ENCODE measurements at regions not wholly inside any gene's neighbourhood (a gene's known extent, or its start where the extent isn't known, plus 50 kb on each side); places are given as distances from the start of the nearest gene placed in this dataset.

DNA sequence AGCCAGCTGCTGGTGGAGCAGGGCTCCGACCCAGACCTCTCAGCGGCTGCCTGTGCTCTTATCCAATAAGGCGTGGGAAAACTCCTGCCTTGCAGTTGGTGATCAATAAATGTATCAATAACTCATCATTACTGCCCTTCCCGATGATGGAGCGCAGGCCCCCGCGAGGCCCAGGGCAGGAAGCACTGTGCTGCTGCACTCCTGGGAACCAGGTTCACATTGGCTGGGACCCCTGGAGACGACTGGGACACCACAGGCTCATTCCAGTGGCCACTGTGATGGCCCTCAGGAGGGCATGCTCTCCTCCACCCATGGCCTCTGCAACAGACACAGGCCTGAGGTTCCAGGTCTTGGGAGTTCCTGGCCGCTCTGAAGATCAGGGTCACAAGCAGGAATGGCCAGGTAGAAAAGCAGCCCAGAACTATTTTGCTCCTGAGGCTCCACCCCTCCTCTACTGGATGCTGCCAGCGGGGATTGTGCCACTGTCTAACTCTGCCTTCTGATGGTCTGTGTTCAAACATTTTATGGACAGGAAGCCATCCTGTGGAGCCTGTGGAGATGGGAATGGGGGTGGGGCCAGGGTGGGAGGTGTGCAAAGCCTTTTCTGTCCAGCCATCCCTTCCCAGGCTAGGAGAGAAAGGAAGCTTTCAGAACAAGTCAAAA, 287.4 kb upstream of the ZMIZ1 start:
- intact Hi-C loops (cut with DNase I): no loop called here
- no peak for TF ChIP-seq POLR2A (IDR thresholded peaks at IDR 0.05)
- TF ChIP-seq, protein P1, sequence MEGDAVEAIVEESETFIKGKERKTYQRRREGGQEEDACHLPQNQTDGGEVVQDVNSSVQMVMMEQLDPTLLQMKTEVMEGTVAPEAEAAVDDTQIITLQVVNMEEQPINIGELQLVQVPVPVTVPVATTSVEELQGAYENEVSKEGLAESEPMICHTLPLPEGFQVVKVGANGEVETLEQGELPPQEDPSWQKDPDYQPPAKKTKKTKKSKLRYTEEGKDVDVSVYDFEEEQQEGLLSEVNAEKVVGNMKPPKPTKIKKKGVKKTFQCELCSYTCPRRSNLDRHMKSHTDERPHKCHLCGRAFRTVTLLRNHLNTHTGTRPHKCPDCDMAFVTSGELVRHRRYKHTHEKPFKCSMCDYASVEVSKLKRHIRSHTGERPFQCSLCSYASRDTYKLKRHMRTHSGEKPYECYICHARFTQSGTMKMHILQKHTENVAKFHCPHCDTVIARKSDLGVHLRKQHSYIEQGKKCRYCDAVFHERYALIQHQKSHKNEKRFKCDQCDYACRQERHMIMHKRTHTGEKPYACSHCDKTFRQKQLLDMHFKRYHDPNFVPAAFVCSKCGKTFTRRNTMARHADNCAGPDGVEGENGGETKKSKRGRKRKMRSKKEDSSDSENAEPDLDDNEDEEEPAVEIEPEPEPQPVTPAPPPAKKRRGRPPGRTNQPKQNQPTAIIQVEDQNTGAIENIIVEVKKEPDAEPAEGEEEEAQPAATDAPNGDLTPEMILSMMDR (IDR thresholded peaks at IDR 0.05): no peak
- H3K4me1 ChIP-seq: no peaks in the 10 kb centered on the region
- no peaks in the 10 kb centered on the region for H3K27me3 ChIP-seq
- H3K36me3 ChIP-seq: no peaks in the 10 kb centered on the region
- no peak overlapping the region for H3K27ac ChIP-seq
- WGBS, 2 donors: 96% methylated on average over 6 to 9 of the region's 10 CpGs
- H3K4me3 ChIP-seq (replicated peaks in 1 of 3): no peak overlapping the region
- no peak for DNase-seq
- no peaks in the 10 kb centered on the region for H3K9me3 ChIP-seq

DNA sequence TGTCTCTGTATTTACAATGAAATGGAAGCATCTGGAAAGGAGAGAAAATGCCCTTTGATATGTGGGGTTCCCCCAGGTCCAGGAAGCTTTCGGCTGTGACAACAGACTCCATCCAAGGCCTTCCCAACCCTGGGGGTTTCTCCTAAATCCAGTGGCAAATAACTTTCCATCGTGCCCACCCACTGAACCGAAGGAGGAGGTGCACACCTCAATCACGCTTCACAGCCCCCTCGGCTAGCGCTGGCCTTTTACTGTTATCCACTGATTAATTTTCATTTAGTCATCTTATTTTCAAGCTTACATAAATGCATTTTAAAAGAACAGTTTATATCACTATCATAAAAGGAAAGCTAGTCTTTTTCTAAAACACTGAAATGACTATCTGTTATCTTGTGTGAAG, 286.8 kb upstream of the ZMIZ1 start:
- 87 to 96% methylated on average over 6 of the region's 6 CpGs for WGBS, 2 donors

GRCh38 chr10:78782441-78782840, 286.3 kb upstream of the ZMIZ1 start:
- WGBS, 2 donors: 86 to 96% methylated on average over 5 to 6 of the region's 6 CpGs
- H3K27ac ChIP-seq: no peak overlapping the region
- DNase-seq: no peak
- H3K27me3 ChIP-seq: no peaks in the 10 kb centered on the region
- no peaks in the 10 kb centered on the region for H3K4me1 ChIP-seq
- no peaks in the 10 kb centered on the region for H3K9me3 ChIP-seq
- intact Hi-C loops (cut with DNase I): no loop called here
- H3K36me3 ChIP-seq: no peaks in the 10 kb centered on the region
- TF ChIP-seq POLR2A (IDR thresholded peaks at IDR 0.05): no peak
- TF ChIP-seq, protein P1 (IDR thresholded peaks at IDR 0.05): no peak
- no peak overlapping the region for H3K4me3 ChIP-seq (replicated peaks in 1 of 3)

More for the DNA sequence above, 286.8 kb upstream of the ZMIZ1 start:
- no peak for DNase-seq
- intact Hi-C loops (cut with DNase I): no loop called here
- Histone ChIP-seq H3K4me1 (no peaks in the 10 kb centered on the region), H3K27me3 (no peaks in the 10 kb centered on the region), H3K9me3 (no peaks in the 10 kb centered on the region), H3K36me3 (no peaks in the 10 kb centered on the region), H3K27ac (no peak overlapping the region), H3K4me3 (replicated peaks in 1 of 3) (no peak overlapping the region)
- TF ChIP-seq, protein P1 (IDR thresholded peaks at IDR 0.05): no peak
- no peak for TF ChIP-seq POLR2A (IDR thresholded peaks at IDR 0.05)

DNA sequence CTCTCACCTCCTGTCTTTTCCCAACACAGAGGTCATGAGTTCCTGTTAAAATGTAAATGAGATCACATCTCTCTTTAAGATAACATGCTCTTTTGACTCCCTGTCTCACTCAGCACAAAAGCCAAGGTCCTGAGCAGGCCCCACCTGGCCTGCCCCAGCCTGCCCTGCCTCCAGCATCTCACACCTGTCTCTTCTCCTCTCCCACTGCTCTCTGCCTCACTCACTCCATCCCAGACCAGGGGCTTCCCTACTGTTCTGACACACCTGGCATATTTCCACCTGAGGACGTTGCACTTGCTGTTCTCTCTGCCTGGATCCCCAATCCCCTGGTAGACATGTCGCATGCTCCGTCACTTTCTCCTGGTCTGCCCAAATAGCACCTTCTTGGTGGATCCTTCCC, 285.0 kb upstream of the ZMIZ1 start:
- H3K36me3 ChIP-seq: no peaks in the 10 kb centered on the region
- H3K4me3 ChIP-seq (replicated peaks in 1 of 3): no peak overlapping the region
- no peak overlapping the region for H3K27ac ChIP-seq
- H3K9me3 ChIP-seq: no peaks in the 10 kb centered on the region
- H3K27me3 ChIP-seq: no peaks in the 10 kb centered on the region
- no peak for DNase-seq
- 98 to 99% methylated on average over 3 of the region's 3 CpGs for WGBS, 2 donors
- intact Hi-C loops (cut with DNase I): no loop called here
- no peak for TF ChIP-seq POLR2A (IDR thresholded peaks at IDR 0.05)
- H3K4me1 ChIP-seq: no peaks in the 10 kb centered on the region

DNA sequence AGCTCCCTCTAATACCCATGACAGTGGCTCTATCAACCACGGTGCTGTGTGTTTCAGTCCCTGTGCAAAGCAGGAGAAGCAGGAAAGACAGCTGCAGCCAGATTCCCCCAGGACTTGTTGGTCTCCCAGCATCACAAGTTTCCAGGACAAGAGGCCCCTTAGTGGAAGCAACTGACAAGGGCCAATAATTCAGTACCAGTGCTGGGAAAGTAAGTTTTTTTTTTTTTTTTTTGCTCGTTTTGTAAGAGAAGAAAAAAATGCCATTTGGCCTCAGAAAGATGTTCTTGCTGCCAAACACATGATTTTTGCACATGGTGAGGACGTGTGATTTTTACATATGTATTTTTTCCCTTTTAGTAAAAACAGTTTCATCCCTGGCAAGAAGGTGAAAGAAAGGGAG, 284.2 kb upstream of the ZMIZ1 start:
- no peaks in the 10 kb centered on the region for H3K27me3 ChIP-seq
- no peak for DNase-seq
- H3K9me3 ChIP-seq: no peaks in the 10 kb centered on the region
- H3K4me3 ChIP-seq (replicated peaks in 1 of 3): no peak overlapping the region
- H3K36me3 ChIP-seq: no peaks in the 10 kb centered on the region
- WGBS, 2 donors: 58 to 66% methylated on average over 3 of the region's 3 CpGs
- H3K27ac ChIP-seq: no peak overlapping the region
- TF ChIP-seq POLR2A (IDR thresholded peaks at IDR 0.05): no peak
- TF ChIP-seq, protein P1 (IDR thresholded peaks at IDR 0.05): no peak
- intact Hi-C loops (cut with DNase I): no loop called here
- no peaks in the 10 kb centered on the region for H3K4me1 ChIP-seq

Data from thyroid gland (tissue), 4 donors.